CD4-positive, alpha-beta T cell (primary cell): ENCODE measurements at regions not wholly inside any gene's neighbourhood (a gene's known extent, or its start where the extent isn't known, plus 50 kb on each side); places are given as distances from the start of the nearest gene placed in this dataset.

Experiments used
- ATAC-seq: fragments of 200-7000 bp; cut with Tn5 transposase; one replicate; pipeline ENCODE4 v1.10.0; 2022; ENCODE audit warnings: mild to moderate bottlenecking; ENCODE audit not compliant: poor library complexity
- CTCF ChIA-PET: fragments of 350-600 bp; sonication (Branson Sonifier 250); formaldehyde crosslinking; loops from one replicate; lab custom pipeline; 2021; ENCODE audit warnings: antibody characterized with exemption, inconsistent platforms; lab: Charles Lee
- POLR2A ChIA-PET: fragments of 350-600 bp; sonication (Branson Sonifier 250); formaldehyde crosslinking; loops from one replicate; lab custom pipeline; 2021; ENCODE audit warnings: antibody characterized with exemption, inconsistent platforms; lab: Charles Lee
- DNase-seq, 14 experiments: peaks; one replicate each; pipeline ENCODE4 v3.0.0-alpha.2; 2013 to 2020; ENCODE audit warnings: mixed read lengths in 2 of 14
- H3K27ac ChIP-seq, 2 donors: one replicate each; pipeline versions ENCODE4 v1.5.1 to v1.7.0; 2013; ENCODE audit warnings: low read length in 2 of 2, low read depth in 1 of 2, mild to moderate bottlenecking in 1 of 2
- H3K27me3 ChIP-seq, 2 experiments: 1 replicate in 1 of 2; 2 replicates in 1 of 2; pipeline versions ENCODE4 v1.6.1 to v1.7.0; 2013; ENCODE audit warnings: low read length in 2 of 2, control low read depth in 1 of 2, mild to moderate bottlenecking in 1 of 2, moderate library complexity in 1 of 2; ENCODE audit not compliant: insufficient read depth in 2 of 2, control insufficient read depth in 1 of 2
- H3K36me3 ChIP-seq: one replicate; pipeline ENCODE4 v1.6.1; 2013; ENCODE audit warnings: low read length, control low read depth; ENCODE audit not compliant: insufficient read depth
- H3K4me1 ChIP-seq: one replicate; pipeline ENCODE4 v1.6.1; 2013; ENCODE audit warnings: low read length, control low read depth; ENCODE audit not compliant: insufficient read depth
- H3K4me3 ChIP-seq: one replicate; pipeline ENCODE4 v1.5.1; 2013; ENCODE audit warnings: mild to moderate bottlenecking, low read length, moderate library complexity
- H3K9me3 ChIP-seq, 2 experiments: 1 replicate in 1 of 2; 2 replicates in 1 of 2; pipeline versions ENCODE4 v1.6.1 to v1.7.0; 2013; ENCODE audit warnings: low read length in 2 of 2, mild to moderate bottlenecking in 2 of 2, control low read depth in 1 of 2, moderate library complexity in 1 of 2; ENCODE audit not compliant: control insufficient read depth in 1 of 2, insufficient read depth in 1 of 2
- H3K27ac Mint-ChIP-seq: one replicate; pipeline ENCODE4 v1.8.0; 2020; ENCODE audit warnings: mixed read lengths
- H3K27me3 Mint-ChIP-seq: one replicate; pipeline ENCODE4 v1.8.0; 2021; ENCODE audit warnings: mixed read lengths
- H3K36me3 Mint-ChIP-seq: one replicate; pipeline ENCODE4 v1.8.0; 2021; ENCODE audit warnings: low read depth, mixed read lengths
- H3K4me1 Mint-ChIP-seq: one replicate; pipeline ENCODE4 v1.8.0; 2021; ENCODE audit warnings: low read depth, mixed read lengths
- H3K4me3 Mint-ChIP-seq: one replicate; pipeline ENCODE4 v1.8.0; 2020; ENCODE audit warnings: mild to moderate bottlenecking, mixed read lengths
- H3K9me3 Mint-ChIP-seq: one replicate; pipeline ENCODE4 v1.8.0; 2020; ENCODE audit warnings: mixed read lengths
- CTCF ChIP-seq: fragments of 200-600 bp; IDR thresholded peaks from one replicate; pipeline ENCODE4 v1.8.0; 2022; ENCODE audit warnings: antibody characterized with exemption, mild to moderate bottlenecking
- intact Hi-C, 2 experiments: fragments of 100-400 bp; cut with DNase I in 1 of 2; cut with micrococcal nuclease in 1 of 2; formaldehyde crosslinking; loops; one replicate each; pipeline versions ENCODE4 v1.15.1 to v1.9.0; 2023 to 2025; cut with DNase I, micrococcal nuclease

DNA sequence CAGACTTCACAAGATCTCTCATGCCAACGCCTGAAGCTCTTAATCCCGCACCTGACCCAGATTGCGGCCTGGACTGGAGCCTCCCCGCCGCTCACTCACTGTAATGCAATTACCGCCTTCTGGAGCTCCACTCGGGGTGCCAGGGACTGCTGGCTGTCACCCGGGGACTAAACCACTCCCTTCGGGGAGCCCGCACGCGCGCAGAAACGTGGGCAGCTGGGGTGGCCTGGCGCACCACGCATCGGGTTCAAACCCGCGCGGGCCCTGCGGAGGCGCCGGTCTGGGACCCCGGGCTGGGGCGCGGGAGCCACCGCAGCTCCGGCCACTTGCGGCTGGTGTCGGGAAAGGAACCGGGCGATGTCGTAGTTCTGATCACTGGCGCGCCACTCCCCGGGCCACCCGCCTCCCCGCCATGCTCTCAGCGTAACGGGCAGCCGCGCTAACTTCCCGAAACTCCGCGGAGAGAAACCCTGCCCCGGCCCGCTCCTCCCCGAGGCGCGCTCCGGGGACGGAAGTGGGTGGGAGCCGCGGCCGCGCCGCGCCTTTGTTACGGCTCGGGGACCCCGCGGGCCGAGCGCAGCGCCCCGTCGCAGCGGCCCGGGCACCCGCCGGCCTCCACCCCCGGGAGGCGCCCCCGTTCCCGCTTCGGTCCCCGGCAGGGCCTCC lies 100.3 kb upstream of the SVIL start:
- intact Hi-C loops = loop anchor here (1.0 to 10.0 kb wide), 7 partner anchors 50 to 1200 kb away; partner anchors contain the start of gene WAC (in 1 of the 2)
- H3K27ac ChIP-seq = peak overlapping the region in 1 of 2 donors; percentile 56
- peak overlapping the region; percentile 81 for H3K27ac Mint-ChIP-seq

GRCh38 chr10:29734640-29734961 lies 99.8 kb upstream of the SVIL start:
- CTCF ChIA-PET = interaction anchor here (1.9 to 3.1 kb wide), 4 partner anchors 20 to 144 kb away, joined by 5 to 10 read pairs (median 8); no protein-coding TSS in a partner anchor
- Mint-ChIP-seq H3K4me1 (peaks cover 51% of the 10 kb centered on the region), H3K27me3 (no peaks in the 10 kb centered on the region), H3K9me3 (no peaks in the 10 kb centered on the region), H3K4me3 (peak overlapping the region; percentile 91), H3K27ac (peak overlapping the region; percentile 81), H3K36me3 (peaks cover 15% of the 10 kb centered on the region)
- Histone ChIP-seq H3K4me3 (peak overlapping the region; percentile 73), H3K4me1 (peaks cover 34% of the 10 kb centered on the region), H3K27ac (peak overlapping the region in 1 of 2 donors; percentile 35), H3K27me3 (no peaks in the 10 kb centered on the region), H3K9me3 (no peaks in the 10 kb centered on the region), H3K36me3 (no peaks in the 10 kb centered on the region)
- POLR2A ChIA-PET = interaction anchor here (0.7 to 4.0 kb wide), 7 partner anchors 10 to 87 kb away, joined by 3 to 32 read pairs (median 5); no protein-coding TSS in a partner anchor
- no peak for TF ChIP-seq CTCF
- intact Hi-C loops = loop anchor here (2.0 to 10.0 kb wide), 5 partner anchors 50 to 1200 kb away; partner anchors contain the start of gene WAC (in 1 of the 2)
- no peak for DNase-seq
- ATAC-seq = peak; percentile 5

More for the DNA sequence above, 100.3 kb upstream of the SVIL start:
- peaks cover 49% of the 10 kb centered on the region for H3K4me1 Mint-ChIP-seq
- no peaks in the 10 kb centered on the region for H3K27me3 ChIP-seq
- peaks cover 12% of the 10 kb centered on the region for H3K36me3 Mint-ChIP-seq
- H3K4me3 Mint-ChIP-seq = peak overlapping the region; percentile 91
- no peaks in the 10 kb centered on the region for H3K9me3 ChIP-seq
- POLR2A ChIA-PET = interaction anchor here (0.7 to 4.0 kb wide), 7 partner anchors 11 to 87 kb away, joined by 3 to 32 read pairs (median 5); no protein-coding TSS in a partner anchor
- no peaks in the 10 kb centered on the region for H3K36me3 ChIP-seq
- CTCF ChIA-PET = interaction anchor here (0.6 to 3.1 kb wide), 14 partner anchors 15 to 144 kb away, joined by 3 to 10 read pairs (median 5); partner anchors contain the start of gene SVIL
- no peaks in the 10 kb centered on the region for H3K27me3 Mint-ChIP-seq
- no peaks in the 10 kb centered on the region for H3K9me3 Mint-ChIP-seq
- H3K4me3 ChIP-seq = peak overlapping the region; percentile 73
- H3K4me1 ChIP-seq = peaks cover 34% of the 10 kb centered on the region
- peak; percentile 32 to 78 (median 54) for DNase-seq
- ATAC-seq = peak; percentile 61
- TF ChIP-seq CTCF = no peak

DNA sequence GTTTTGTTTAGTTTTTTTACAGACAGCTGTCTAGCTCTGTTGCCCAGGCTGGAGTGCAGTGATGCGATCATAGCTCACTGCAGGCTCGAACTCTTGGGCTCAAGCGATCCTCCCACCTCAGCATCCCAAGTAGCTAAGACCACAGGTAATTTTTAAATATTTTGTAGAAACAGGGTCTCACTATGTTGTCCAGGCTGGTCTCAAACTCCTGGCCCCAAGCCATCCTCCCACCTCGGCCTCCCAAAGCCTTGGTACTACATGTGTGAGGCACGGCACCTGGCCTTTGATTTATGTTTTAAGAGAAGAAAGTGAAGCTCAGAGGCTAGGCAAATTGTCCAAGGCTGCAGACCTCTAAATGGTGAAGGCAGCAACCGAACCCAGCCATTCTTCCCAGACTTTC lies 98.6 kb upstream of the SVIL start:
- H3K27ac ChIP-seq = no peak overlapping the region
- H3K9me3 ChIP-seq = no peaks in the 10 kb centered on the region
- CTCF ChIA-PET = interaction anchor here (3.1 kb wide), 1 partner anchor 143 kb away, joined by 10 read pairs; no protein-coding TSS in a partner anchor
- DNase-seq (no peak), ATAC-seq (no peak)
- no peaks in the 10 kb centered on the region for H3K9me3 Mint-ChIP-seq
- TF ChIP-seq CTCF = no peak
- H3K4me1 Mint-ChIP-seq = peaks cover 62% of the 10 kb centered on the region
- peaks cover 26% of the 10 kb centered on the region for H3K36me3 Mint-ChIP-seq
- intact Hi-C loops = loop anchor here in 1 of 2 experiments (10.0 kb wide), 2 partner anchors 219 to 1199 kb away; partner anchors contain the start of gene WAC
- H3K36me3 ChIP-seq = no peaks in the 10 kb centered on the region
- H3K4me3 Mint-ChIP-seq = peak overlapping the region; percentile 91
- peak overlapping the region; percentile 44 for H3K27ac Mint-ChIP-seq
- no peaks in the 10 kb centered on the region for H3K27me3 Mint-ChIP-seq
- POLR2A ChIA-PET = interaction anchor here (1.0 to 4.0 kb wide), 3 partner anchors 9 to 52 kb away, joined by 4 to 32 read pairs (median 4); no protein-coding TSS in a partner anchor
- no peaks in the 10 kb centered on the region for H3K27me3 ChIP-seq
- H3K4me3 ChIP-seq = no peak overlapping the region
- H3K4me1 ChIP-seq = peaks cover 41% of the 10 kb centered on the region
